Astrocyte of the spinal cord (primary cell): ENCODE measurements at regions not wholly inside any gene's neighbourhood (a gene's known extent, or its start where the extent isn't known, plus 50 kb on each side); places are given as distances from the start of the nearest gene placed in this dataset.
A peak's percentile ranks its signal among the peaks of the same experiment; 100 is the strongest.

Experiments used
- DNase-seq: peaks from one replicate; pipeline ENCODE4 v3.0.0; 2011; ENCODE audit warnings: low read depth, low spot score
- H3K4me3 ChIP-seq: 2 replicates; pipeline ENCODE4 v1.5.1; 2011; ENCODE audit warnings: low read depth, mild to moderate bottlenecking, low read length, moderate library complexity
- in situ Hi-C: cut with HindIII; loops from 2 replicates; pipeline ENCODE4 v1.10.0; 2017; ENCODE audit warnings: low sequenced_read_pairs
- TF ChIP-seq, protein P1 (sequence below): IDR thresholded peaks from 2 replicates; pipeline ENCODE4 v1.5.1; 2012; ENCODE audit warnings: low read depth, mild to moderate bottlenecking, low read length, inconsistent platforms

DNA sequence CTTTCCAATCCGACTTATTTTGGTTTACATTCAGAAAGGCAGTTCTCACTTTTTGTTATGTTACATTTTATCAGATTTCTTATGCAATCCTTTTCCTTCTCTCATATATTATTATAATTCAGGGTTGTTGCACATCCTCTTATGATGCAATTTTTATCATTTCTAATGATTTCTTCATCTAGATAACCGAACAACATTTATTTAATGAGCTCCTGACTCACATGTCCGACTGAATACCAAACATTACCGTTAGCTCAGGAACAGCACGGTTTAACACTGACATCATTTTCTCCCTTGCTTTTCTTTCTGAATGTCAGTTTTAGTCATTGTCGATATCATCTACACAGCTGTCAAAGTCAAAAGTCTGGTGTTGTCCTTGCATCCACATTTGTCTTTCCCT, 199.2 kb downstream of the BCHE start:
- TF ChIP-seq, protein P1, sequence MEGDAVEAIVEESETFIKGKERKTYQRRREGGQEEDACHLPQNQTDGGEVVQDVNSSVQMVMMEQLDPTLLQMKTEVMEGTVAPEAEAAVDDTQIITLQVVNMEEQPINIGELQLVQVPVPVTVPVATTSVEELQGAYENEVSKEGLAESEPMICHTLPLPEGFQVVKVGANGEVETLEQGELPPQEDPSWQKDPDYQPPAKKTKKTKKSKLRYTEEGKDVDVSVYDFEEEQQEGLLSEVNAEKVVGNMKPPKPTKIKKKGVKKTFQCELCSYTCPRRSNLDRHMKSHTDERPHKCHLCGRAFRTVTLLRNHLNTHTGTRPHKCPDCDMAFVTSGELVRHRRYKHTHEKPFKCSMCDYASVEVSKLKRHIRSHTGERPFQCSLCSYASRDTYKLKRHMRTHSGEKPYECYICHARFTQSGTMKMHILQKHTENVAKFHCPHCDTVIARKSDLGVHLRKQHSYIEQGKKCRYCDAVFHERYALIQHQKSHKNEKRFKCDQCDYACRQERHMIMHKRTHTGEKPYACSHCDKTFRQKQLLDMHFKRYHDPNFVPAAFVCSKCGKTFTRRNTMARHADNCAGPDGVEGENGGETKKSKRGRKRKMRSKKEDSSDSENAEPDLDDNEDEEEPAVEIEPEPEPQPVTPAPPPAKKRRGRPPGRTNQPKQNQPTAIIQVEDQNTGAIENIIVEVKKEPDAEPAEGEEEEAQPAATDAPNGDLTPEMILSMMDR: no peak
- H3K4me3 ChIP-seq: no peak overlapping the region
- in situ Hi-C loops: no loop called here
- no peak for DNase-seq

DNA sequence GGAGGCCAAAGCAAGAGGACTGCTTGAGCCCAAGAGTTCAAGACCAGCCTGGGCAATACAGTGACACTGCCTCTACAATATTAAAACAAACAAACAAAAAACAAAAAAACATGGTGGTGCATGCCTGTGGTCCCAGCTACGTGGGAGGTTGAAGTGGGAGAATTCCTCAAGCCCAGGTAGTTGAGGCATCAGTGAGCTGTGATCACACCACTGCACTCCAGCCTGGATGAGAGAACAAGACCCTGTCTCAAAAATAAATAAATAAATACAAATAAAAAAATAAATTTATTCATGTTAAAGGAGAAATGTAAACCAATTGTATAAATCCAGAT, 200.6 kb downstream of the BCHE start:
- no peak for DNase-seq
- TF ChIP-seq, protein P1: no peak
- H3K4me3 ChIP-seq: no peak overlapping the region
- in situ Hi-C loops: no loop called here

DNA sequence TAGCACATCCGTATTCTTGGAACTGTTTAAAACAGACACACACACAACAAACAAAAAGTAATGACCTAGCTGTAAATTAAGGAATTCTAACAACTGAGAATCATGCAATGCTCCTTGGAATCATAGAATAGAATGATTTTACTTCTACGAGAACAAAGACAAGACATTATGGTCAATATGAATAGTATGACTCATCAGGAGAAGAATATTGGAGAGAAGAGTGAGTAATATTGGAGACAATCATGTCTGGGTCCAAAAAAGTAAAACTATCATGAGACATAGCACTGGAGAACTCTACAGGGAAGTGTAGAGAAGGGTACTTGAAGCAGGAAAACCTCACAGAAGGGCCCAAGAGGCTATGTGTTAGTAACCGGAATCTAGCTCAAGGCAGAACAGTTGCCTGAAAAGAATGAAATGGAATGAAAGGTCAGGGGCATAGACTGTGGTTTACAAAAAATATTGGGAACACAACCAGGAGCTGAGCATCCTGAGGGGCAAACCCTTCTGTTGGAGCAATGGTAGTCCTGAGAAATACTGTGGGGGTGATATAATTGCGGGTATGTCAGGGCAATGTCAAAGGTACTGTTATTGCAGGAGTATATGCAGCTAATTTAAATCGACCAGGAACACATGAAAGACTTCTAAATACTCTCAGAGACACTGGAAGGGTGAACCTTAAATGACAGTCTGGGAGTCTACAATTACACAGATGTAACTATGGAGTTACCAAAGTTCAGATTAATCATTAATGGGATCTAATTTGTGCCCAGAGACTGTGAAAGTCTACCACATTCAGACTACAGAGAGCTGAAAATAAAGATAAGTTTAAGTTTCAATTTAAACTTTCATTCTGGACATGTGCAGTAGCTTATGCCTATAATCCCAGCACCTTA, 201.2 kb downstream of the BCHE start:
- TF ChIP-seq, protein P1: no peak
- in situ Hi-C loops: no loop called here
- H3K4me3 ChIP-seq: no peak overlapping the region
- DNase-seq: peak; percentile 8

DNA sequence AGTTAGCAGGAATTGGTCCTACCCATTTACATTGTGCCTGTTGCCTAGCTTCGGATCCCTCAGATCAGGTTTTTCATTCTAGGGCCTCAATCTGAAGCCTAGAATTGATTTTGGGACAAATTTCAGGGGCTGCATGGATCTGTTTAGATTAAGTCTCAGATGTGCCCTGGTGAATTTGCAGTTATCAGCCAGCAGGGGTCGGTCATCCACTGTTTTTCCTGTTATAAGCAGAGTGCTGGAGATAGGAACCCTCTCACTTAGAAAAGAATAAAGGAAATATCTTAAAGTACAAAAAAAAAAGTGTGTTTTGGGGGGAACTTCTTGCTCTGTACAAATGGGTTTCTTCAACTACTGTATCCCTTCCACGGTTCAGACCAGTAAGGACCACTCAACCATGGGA, 212.5 kb downstream of the BCHE start:
- DNase-seq: no peak
- TF ChIP-seq, protein P1: peak; percentile 49
- in situ Hi-C loops: no loop called here
- no peak overlapping the region for H3K4me3 ChIP-seq

GRCh38 chr3:165622356-165622755, 214.9 kb downstream of the BCHE start:
- H3K4me3 ChIP-seq: no peak overlapping the region
- in situ Hi-C loops: no loop called here
- DNase-seq: no peak
- TF ChIP-seq, protein P1: no peak

DNA sequence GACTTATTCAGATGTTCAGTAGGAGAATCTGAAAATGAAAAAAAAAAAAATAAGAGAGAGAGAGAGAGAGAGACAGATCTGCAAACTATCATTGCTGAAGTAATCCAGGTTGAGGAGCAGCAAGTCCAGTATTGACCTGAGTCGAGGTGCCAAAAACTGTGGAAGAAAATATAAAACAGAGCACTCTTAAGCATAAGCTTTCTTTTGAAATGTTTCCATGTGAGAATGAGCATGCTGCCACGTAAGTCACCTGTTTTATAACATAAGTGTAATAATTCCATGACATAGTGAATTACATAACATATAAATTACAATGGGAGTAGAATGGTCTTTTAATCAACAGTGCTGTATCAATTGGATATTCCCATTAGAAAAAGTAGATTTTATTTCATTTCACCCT, 218.2 kb downstream of the BCHE start:
- H3K4me3 ChIP-seq: no peak overlapping the region
- in situ Hi-C loops: no loop called here
- DNase-seq: no peak
- TF ChIP-seq, protein P1: no peak
